Activated T-cell treated with anti-CD3 and anti-CD28 coated beads, Interleukin-2, amount 50 U/mL, for 72 hours (primary cell): ENCODE measurements at regions not wholly inside any gene's neighbourhood (a gene's known extent, or its start where the extent isn't known, plus 50 kb on each side); places are given as distances from the start of the nearest gene placed in this dataset.
A peak's percentile ranks its signal among the peaks of the same experiment; 100 is the strongest.

Experiments
- ATAC-seq, 2 donors: fragments of 150-1000 bp; cut with Tn5 transposase; replicated peaks in 1 of 2; 2 replicates each; pipeline ENCODE4 v1.10.0; 2021; ENCODE audit warnings: moderate library complexity in 2 of 2, mild to moderate bottlenecking in 1 of 2
- DNase-seq, 2 donors: peaks; one replicate each; pipeline ENCODE4 v3.0.0; 2021 to 2022; ENCODE audit warnings: mixed read lengths in 1 of 2
- H3K27ac Mint-ChIP-seq: one replicate; pipeline ENCODE4 v1.8.0; 2022; ENCODE audit warnings: mild to moderate bottlenecking, moderate library complexity, mixed read lengths
- H3K27me3 Mint-ChIP-seq: one replicate; pipeline ENCODE4 v1.8.0; 2022; ENCODE audit warnings: low read depth, mixed read lengths
- H3K36me3 Mint-ChIP-seq, 2 donors: one replicate each; pipeline ENCODE4 v1.8.0; 2022; ENCODE audit warnings: mixed read lengths in 2 of 2, mild to moderate bottlenecking in 1 of 2; ENCODE audit not compliant: insufficient read depth in 2 of 2
- H3K4me1 Mint-ChIP-seq: one replicate; pipeline ENCODE4 v1.8.0; 2022; ENCODE audit warnings: low read depth, mixed read lengths
- H3K4me3 Mint-ChIP-seq, 2 donors: one replicate each; pipeline ENCODE4 v1.8.0; 2022; ENCODE audit warnings: mild to moderate bottlenecking in 2 of 2, mixed read lengths in 2 of 2, moderate library complexity in 2 of 2
- H3K9me3 Mint-ChIP-seq, 2 donors: one replicate each; pipeline ENCODE4 v1.8.0; 2022; ENCODE audit warnings: mixed read lengths in 2 of 2

DNA sequence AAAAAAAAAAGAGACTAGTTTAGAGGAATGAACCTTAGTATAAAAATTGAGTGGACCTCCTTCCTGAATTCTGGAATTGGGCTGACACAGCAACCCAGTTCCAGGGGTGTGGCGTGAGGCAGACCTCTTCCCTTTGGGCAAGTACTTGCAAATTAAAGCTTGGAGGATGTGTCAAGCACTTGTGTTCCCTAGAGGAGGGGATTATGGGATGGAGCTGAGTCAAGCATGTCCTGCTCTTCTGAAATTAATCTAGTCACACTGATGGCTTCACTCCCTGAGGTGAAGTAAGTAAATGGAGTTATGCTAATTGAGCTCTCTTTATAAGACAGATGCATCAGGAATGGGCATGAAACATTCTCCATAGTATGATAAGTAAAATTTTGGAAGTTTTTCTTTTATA lies 107.7 kb upstream of the HTR2A start:
- no peak overlapping the region for H3K4me3 Mint-ChIP-seq
- no peaks in the 10 kb centered on the region for H3K9me3 Mint-ChIP-seq
- no peaks in the 10 kb centered on the region for H3K36me3 Mint-ChIP-seq
- no peak for DNase-seq
- H3K27ac Mint-ChIP-seq = no peak overlapping the region
- no peak for ATAC-seq
- H3K27me3 Mint-ChIP-seq = no peaks in the 10 kb centered on the region
- no peaks in the 10 kb centered on the region for H3K4me1 Mint-ChIP-seq

DNA sequence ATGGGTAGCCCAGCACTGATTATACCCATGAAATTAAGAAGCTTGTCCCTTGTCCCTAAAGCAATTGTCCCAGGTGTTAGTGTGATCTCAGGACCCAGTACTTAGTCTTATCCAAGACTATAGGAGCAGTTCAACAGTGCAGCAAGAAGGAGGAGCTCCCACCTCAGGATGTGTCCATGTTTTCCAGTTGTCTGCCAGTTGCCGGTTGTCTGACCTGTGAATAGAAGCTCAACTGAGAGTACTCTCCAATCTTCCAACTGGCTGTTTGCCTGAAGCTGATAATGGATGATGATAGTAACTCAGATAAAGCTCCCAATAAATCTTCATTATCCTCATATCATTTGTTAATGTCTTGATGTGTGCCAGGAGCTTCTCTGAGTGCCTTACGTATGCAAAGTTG lies 107.2 kb upstream of the HTR2A start:
- DNase-seq (no peak), ATAC-seq (no peak)
- H3K36me3 Mint-ChIP-seq = no peaks in the 10 kb centered on the region
- H3K4me3 Mint-ChIP-seq = no peak overlapping the region
- H3K27me3 Mint-ChIP-seq = no peaks in the 10 kb centered on the region
- H3K9me3 Mint-ChIP-seq = no peaks in the 10 kb centered on the region
- no peaks in the 10 kb centered on the region for H3K4me1 Mint-ChIP-seq
- no peak overlapping the region for H3K27ac Mint-ChIP-seq

DNA sequence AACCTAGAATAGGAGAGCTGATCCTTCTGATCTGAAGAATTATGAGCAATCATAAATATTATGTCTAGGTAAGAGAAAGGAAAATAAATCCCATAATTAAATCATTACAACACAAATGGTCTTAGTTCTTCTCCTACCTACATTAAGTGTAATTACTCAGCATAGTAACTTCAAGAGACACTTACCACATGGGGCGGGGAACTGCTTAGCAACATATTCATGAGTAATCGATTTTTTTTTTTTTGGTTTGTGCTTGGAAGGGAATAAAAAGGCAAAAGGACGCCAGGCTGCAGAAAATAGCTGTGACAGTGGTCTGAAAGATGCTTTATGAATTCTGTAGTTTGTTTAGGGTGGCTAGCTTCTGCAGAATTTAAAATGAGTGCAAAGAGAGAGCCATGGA lies 103.3 kb upstream of the HTR2A start:
- no peaks in the 10 kb centered on the region for H3K27me3 Mint-ChIP-seq
- no peaks in the 10 kb centered on the region for H3K4me1 Mint-ChIP-seq
- DNase-seq (no peak), ATAC-seq (no peak)
- H3K4me3 Mint-ChIP-seq = no peak overlapping the region
- H3K9me3 Mint-ChIP-seq = no peaks in the 10 kb centered on the region
- no peaks in the 10 kb centered on the region for H3K36me3 Mint-ChIP-seq
- H3K27ac Mint-ChIP-seq = no peak overlapping the region

DNA sequence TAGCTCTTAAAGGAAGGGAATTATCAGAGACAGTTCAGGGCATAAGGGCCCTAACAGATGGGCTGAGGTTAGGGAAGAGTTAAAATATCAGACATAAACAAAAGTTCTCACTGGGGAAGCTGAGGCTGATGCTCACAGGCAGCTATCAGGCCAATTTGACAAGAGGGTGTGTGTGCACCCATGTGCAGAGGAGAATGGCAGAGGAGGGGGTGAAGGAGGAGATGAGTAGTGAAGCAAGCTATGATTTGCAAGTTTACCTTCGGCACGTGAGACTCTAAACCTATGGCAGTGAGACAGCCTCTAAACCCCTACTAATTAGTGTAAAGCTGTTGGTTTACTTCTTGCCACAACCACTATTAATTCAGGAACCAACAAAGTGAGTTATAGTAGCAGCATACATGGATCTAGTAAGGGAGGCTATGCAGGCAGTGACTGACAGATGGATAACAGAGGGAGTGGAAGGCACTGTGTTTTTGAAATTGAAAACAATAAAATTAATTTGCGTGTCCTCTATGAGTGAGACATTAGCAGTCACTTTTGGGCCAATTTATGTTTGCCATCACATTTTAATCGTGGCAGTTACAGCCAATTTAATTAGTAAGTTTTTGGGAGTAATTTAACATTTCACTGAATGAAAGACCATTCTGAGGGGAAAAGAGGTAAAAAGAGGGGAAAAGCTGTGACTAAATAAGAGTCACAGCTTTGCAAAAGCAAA lies 99.6 kb upstream of the HTR2A start:
- no peaks in the 10 kb centered on the region for H3K4me1 Mint-ChIP-seq
- no peak overlapping the region for H3K27ac Mint-ChIP-seq
- H3K36me3 Mint-ChIP-seq = no peaks in the 10 kb centered on the region
- no peaks in the 10 kb centered on the region for H3K27me3 Mint-ChIP-seq
- H3K4me3 Mint-ChIP-seq = no peak overlapping the region
- no peak for DNase-seq
- no peaks in the 10 kb centered on the region for H3K9me3 Mint-ChIP-seq
- ATAC-seq = no peak

DNA sequence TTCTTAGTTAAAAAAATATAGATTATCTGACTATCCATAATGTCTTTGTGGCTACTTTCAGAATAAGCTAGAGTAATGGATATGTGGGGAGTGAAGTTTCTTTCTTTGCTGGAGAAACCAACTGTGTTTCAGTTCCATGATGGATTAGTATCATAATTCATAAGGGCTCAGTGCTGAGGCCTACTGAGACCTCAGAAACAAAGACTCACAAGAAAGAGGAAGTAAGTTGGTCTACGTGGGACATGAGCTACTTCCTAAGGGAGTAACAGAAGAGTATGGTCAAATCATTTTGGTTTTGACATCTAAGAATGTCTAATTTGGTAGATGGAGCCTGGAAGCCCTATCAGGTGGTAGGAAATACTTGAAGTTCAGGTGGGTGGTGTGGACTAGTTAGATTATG lies 99.0 kb upstream of the HTR2A start:
- Mint-ChIP-seq H3K9me3 (no peaks in the 10 kb centered on the region), H3K27ac (no peak overlapping the region), H3K36me3 (no peaks in the 10 kb centered on the region), H3K4me1 (no peaks in the 10 kb centered on the region), H3K4me3 (no peak overlapping the region), H3K27me3 (no peaks in the 10 kb centered on the region)
- no peak for ATAC-seq
- DNase-seq = no peak

DNA sequence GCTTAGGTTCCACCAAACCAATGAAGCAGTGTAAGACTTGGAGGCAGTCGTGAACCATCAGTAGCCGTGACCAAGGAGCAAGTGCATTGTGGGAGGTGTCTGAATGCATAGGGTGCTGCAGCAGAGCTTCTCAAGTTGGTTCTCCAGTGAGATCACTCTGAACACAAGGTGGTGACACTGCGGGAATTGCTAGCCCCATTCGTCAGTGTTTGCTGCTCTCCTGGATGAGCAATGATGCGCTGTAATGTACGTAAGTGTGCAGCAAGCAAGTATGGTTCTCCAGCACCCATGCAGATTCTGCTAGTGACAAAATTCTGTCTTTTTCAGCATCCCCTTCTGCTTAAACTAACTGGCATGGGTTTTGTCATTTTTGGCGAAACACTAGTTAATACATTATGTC lies 97.6 kb upstream of the HTR2A start:
- Mint-ChIP-seq H3K36me3 (no peaks in the 10 kb centered on the region), H3K27ac (no peak overlapping the region), H3K4me3 (no peak overlapping the region)

DNA sequence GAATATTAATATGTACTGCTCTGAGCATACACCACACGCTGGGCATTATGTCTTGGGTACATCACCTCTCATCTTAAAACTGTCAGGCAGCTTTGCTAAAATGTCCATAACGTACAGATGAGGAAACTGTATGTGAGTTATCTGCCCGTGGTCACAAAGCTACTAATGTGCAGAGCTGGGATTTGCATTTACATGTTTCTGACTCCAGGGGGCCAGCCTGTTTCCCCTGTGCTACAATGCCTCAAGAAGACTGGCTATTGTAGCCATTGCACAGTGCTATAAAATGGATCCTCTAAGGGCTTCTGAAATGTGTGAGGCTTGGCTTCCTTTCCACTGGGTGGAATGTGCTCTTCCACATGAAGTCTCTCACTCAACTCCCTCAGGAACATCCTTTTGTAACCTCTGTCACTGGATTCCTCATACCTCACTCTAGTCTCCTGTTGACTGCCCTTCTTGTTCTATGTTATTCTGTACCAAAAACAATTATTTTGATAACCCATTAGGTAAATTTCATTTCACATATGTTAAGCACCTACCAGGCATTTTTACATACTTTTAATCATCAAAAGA lies 95.6 kb upstream of the HTR2A start:
- Mint-ChIP-seq H3K27me3 (peaks cover 6% of the 10 kb centered on the region), H3K4me1 (no peaks in the 10 kb centered on the region), H3K36me3 (no peaks in the 10 kb centered on the region), H3K27ac (no peak overlapping the region), H3K4me3 (no peak overlapping the region), H3K9me3 (no peaks in the 10 kb centered on the region)
- peak in 1 of 2 donors; percentile 32 for ATAC-seq
- no peak for DNase-seq

More for the DNA sequence above, 97.6 kb upstream of the HTR2A start:
- Mint-ChIP-seq H3K9me3 (no peaks in the 10 kb centered on the region), H3K27me3 (no peaks in the 10 kb centered on the region), H3K4me1 (no peaks in the 10 kb centered on the region)
- no peak for ATAC-seq
- no peak for DNase-seq

DNA sequence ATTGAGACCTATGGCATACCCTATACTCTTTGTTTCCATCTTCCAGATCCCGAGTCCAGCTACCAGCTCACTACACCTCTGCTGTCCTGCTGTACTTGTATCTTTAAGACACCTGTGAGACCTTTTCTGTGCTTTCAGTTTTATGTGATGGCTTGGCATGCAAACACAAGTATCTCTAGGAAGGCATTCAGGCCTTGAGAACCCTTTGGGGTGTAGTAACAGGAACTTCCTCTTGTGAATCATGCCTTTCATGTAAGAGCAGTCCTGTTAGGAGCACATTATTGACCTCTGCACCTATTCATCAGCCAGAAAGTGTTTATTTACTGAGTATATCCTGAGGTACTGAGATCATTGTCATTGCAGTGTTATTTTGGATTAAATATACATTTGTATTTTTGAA lies 87.0 kb upstream of the HTR2A start:
- H3K27ac Mint-ChIP-seq = no peak overlapping the region
- H3K27me3 Mint-ChIP-seq = peaks cover 4% of the 10 kb centered on the region
- H3K4me3 Mint-ChIP-seq = no peak overlapping the region
- DNase-seq = no peak
- H3K4me1 Mint-ChIP-seq = peaks cover 11% of the 10 kb centered on the region
- peak in 1 of 2 donors; percentile 16 for ATAC-seq
- H3K36me3 Mint-ChIP-seq = no peaks in the 10 kb centered on the region
- no peaks in the 10 kb centered on the region for H3K9me3 Mint-ChIP-seq

DNA sequence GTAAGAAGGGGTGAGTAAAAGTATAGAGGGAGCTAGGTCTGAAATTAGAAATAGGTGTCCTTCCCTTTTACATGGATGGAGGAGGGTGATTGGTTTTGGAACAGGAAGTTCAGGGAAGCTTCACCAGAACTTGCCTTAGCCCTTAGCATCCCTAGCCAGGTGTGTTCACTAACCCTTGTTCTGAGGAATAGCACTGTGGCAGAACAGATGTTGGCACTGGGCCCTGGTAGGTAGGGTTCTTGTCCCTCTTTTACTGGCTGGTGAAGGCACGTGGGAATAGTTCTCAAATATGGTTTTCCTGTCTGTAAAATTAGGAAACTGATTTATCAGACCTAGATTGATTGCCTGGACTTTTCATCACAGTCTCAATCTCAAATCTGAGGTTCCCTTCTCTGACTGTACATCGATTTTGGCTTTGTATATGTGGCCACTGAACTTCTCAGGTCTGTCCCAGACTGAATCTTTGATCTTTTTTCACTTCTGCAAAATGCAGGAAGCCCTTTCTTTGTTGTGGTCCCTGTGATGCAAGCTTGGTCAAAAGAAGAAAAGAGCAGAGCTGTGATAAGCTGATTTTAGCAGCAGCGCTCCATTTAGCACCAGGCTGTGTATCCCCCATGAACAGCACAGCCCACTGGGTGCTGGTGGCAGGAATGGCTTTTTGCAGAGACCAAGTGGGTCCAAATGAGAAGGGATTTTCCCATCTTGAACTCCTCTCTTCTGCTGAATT lies 86.2 kb upstream of the HTR2A start:
- ATAC-seq (peak; percentile 87 to 92), DNase-seq (peak; percentile 9 to 21)
- H3K9me3 Mint-ChIP-seq = no peaks in the 10 kb centered on the region
- H3K4me1 Mint-ChIP-seq = peaks cover 11% of the 10 kb centered on the region
- no peak overlapping the region for H3K27ac Mint-ChIP-seq
- H3K27me3 Mint-ChIP-seq = no peaks in the 10 kb centered on the region
- no peak overlapping the region for H3K4me3 Mint-ChIP-seq
- H3K36me3 Mint-ChIP-seq = no peaks in the 10 kb centered on the region

DNA sequence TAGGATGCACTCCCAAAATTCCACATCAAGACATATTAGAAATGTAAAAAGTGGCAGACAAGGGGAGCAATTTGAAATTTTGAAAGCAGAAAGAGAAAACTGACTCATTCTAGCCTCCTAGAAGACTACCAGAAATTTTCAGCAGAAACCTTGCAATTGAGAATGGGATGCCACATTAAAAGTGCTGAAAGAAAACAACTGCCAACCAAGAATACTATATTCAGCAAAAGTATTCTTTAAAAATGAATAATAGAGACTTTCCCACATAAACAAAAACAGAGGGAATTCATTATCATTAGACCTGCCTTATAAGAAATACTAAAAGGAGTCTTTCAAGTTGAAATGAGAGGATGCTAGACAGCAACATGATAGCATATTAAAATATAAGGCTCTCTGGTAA lies 78.3 kb upstream of the HTR2A start:
- Mint-ChIP-seq H3K4me3 (no peak overlapping the region), H3K27ac (no peak overlapping the region), H3K36me3 (peaks cover 4 to 12% of the 10 kb centered on the region in 2 donors), H3K9me3 (peaks cover 5 to 8% of the 10 kb centered on the region in 2 donors), H3K27me3 (peaks cover 9% of the 10 kb centered on the region), H3K4me1 (no peaks in the 10 kb centered on the region)
- DNase-seq = no peak
- no peak for ATAC-seq

DNA sequence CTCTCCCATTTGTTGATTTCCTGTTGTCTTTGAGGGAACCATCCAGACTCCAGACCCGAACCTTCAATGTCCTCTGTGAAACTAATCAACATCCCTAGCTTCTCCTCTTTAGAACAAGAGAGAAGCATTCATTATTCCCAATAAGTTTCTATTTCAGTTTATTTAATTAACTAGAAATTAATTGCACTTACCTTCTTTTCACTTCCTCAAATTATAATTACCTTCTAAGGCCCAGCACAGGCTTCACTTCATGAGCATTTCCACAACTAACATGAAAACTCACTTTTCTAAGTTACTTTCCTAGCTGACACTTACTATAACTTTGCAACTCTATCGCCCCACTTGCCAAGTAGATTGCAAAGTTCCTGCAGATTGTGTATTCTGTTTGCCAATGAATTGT lies 71.6 kb upstream of the HTR2A start:
- no peak for ATAC-seq
- H3K9me3 Mint-ChIP-seq = peaks cover 0 to 1% of the 10 kb centered on the region in 2 donors

DNA sequence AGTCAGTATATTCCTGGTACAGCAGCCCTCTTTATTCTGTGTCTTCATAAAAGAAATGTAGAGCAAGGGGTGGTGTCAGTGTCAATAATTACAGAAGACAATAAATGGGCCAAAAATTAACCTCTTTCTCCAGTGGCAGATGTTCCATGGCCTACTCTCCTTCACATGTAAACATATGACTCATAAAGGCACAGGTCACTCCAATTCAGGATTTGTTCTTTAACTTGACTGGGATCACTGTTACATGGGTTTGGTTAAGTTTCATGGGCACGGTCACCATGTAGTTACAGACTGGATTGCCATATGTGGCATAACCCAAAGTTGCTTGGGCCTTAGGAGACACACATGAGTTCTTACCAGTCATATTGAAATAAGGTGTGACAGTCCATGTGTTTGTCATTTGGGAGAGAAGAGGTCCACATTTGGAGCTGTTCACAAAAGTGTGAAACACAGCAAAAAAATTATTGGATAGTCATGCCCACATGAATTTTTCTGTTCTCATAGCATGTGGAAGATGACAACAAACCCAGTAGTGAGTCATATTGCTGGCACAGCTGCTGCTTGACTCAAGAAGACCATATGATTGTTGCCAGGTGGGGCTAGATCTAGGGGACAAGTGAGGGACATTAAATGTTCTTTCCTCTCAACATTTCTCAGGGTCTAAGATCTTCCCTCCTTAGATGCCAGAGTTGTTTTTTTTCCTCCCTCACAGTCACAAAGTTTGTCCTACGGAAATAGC lies 68.1 kb upstream of the HTR2A start:
- ATAC-seq = no peak

More for the DNA sequence above, 71.6 kb upstream of the HTR2A start:
- H3K27me3 Mint-ChIP-seq = no peaks in the 10 kb centered on the region
- no peaks in the 10 kb centered on the region for H3K36me3 Mint-ChIP-seq
- DNase-seq = no peak
- no peaks in the 10 kb centered on the region for H3K4me1 Mint-ChIP-seq
- no peak overlapping the region for H3K27ac Mint-ChIP-seq
- no peak overlapping the region for H3K4me3 Mint-ChIP-seq

DNA sequence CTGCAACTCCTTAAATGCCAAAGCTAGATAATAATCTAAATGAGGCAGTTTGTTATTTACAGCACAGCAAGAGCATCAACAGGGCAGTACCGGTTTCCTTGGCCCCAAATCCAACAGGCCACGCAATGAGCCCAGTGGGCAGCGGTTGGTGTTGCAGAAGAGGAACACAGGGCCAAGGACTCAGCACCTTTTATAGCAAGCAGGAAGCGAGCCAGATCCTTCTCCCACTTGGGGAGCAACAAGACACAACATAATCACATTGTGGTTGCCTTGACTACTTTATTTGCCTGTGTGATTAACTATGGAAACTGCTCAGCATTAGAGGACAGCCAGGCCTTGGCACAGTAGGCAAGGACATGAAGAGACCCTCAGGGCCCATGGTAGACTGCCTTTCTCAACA lies 67.1 kb upstream of the HTR2A start:
- no peak for DNase-seq
- no peak for ATAC-seq
- no peak overlapping the region for H3K4me3 Mint-ChIP-seq

More for the DNA sequence above, 68.1 kb upstream of the HTR2A start:
- Mint-ChIP-seq H3K4me3 (no peak overlapping the region), H3K36me3 (no peaks in the 10 kb centered on the region), H3K27me3 (no peaks in the 10 kb centered on the region), H3K4me1 (peaks cover 7% of the 10 kb centered on the region), H3K9me3 (no peaks in the 10 kb centered on the region), H3K27ac (no peak overlapping the region)
- no peak for DNase-seq

More for the DNA sequence above, 67.1 kb upstream of the HTR2A start:
- Mint-ChIP-seq H3K27ac (no peak overlapping the region), H3K36me3 (no peaks in the 10 kb centered on the region), H3K9me3 (no peaks in the 10 kb centered on the region), H3K4me1 (peaks cover 7% of the 10 kb centered on the region), H3K27me3 (no peaks in the 10 kb centered on the region)
